ENCODE measurements at regions not wholly inside any gene's neighbourhood (a gene's known extent, or its start where the extent isn't known, plus 50 kb on each side); places are given as distances from the start of the nearest gene placed in this dataset.

DNA sequence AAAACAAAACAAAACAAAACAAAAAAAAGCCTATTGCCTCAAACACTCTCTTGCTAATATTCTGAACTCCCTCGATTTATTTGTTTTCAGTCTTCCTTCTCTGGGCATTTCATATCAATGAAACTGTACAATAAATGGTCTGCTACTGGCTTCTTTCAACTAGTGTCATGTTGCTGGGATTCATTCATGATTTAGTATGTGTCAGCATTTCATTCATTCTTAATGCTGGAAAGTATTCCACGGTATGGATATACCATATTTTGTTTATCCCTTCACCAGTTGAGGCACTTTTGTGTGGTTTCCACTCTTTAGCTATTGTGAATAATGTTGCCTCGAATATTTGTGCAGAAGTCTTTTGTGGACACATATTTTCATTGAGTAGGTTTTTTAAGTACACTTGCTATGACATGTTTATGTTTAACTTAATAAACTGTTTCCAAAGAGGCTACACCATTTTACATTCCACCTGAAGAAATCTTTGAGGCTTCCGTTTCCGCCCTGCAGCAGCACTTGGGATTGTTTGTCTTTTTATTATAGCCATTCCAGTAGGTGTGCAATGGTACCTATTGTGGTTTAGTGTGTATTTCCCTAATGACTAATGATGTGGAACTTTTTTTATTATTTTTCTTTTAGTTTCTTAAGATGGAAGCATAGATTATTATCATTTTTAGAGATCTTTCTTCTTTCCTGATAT lies 543.6 kb upstream of the SOX11 start:
- Histone ChIP-seq H3K9me2 (replicated peaks; ENCODE audit: insufficient read depth, low read length) (no peaks in the 10 kb centered on the region), H4K20me1 (ENCODE audit: low read depth, low read length) (no peaks in the 10 kb centered on the region)

DNA sequence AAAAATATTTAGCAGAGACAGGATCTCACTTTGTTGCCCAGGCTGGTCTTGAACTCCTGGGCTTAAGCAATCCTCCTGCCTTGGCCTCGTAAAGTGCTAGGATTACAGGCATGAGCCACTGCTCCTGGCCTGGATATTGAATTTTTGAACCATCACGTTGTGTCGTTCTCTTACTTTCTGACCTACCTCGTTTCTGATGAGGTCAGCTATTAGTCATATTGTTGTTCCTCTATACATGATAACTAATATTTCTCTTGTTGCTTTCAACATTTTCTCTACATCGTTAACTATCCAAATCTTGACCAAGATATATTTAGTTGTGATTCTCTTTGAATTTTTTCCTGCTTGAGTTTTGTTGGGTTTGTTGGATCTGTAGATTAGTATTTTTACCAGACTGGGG lies 541.3 kb upstream of the SOX11 start:
- TF ChIP-seq CTCF (IDR thresholded peaks at IDR 0.05; ENCODE audit: insufficient read depth, low read length, poor library complexity, severe bottlenecking) = no peak
- no peak for TF ChIP-seq EZH2phosphoT487 (conservative IDR thresholded peaks at IDR 0.05; ENCODE audit: low read length)
- Histone ChIP-seq H3F3A (ENCODE audit: insufficient read depth) (no peaks in the 10 kb centered on the region), H3K9me3 (ENCODE audit: insufficient read depth, low read length) (no peaks in the 10 kb centered on the region), H3K9ac (ENCODE audit: low read length) (no peak overlapping the region), H3K27me3 (ENCODE audit: low read length) (no peaks in the 10 kb centered on the region), H2AFZ (ENCODE audit: low read depth, low read length, severe bottlenecking) (no peak overlapping the region), H3K36me3 (ENCODE audit: low read length) (no peaks in the 10 kb centered on the region), H3K79me2 (ENCODE audit: insufficient read depth, low read length) (no peaks in the 10 kb centered on the region), H3K9me2 (replicated peaks; ENCODE audit: insufficient read depth, low read length) (no peaks in the 10 kb centered on the region), H4K20me1 (ENCODE audit: low read depth, low read length) (no peaks in the 10 kb centered on the region), H3K4me3 (ENCODE audit: insufficient read depth, low read length, poor library complexity, severe bottlenecking) (no peak overlapping the region), H3K4me2 (ENCODE audit: low read depth, low read length, poor library complexity, severe bottlenecking) (no peak overlapping the region), H3K27ac (ENCODE audit: low read depth, low read length) (no peak overlapping the region)

More for the DNA sequence above, 543.6 kb upstream of the SOX11 start:
- Histone ChIP-seq H3K4me2 (ENCODE audit: low read depth, low read length, poor library complexity, severe bottlenecking) (no peak overlapping the region), H2AFZ (ENCODE audit: low read depth, low read length, severe bottlenecking) (no peak overlapping the region), H3K9ac (ENCODE audit: low read length) (no peak overlapping the region), H3K4me3 (ENCODE audit: insufficient read depth, low read length, poor library complexity, severe bottlenecking) (no peak overlapping the region), H3K27me3 (ENCODE audit: low read length) (no peaks in the 10 kb centered on the region), H3K36me3 (ENCODE audit: low read length) (no peaks in the 10 kb centered on the region), H3F3A (ENCODE audit: insufficient read depth) (no peaks in the 10 kb centered on the region), H3K27ac (ENCODE audit: low read depth, low read length) (no peak overlapping the region), H3K79me2 (ENCODE audit: insufficient read depth, low read length) (no peaks in the 10 kb centered on the region), H3K9me3 (ENCODE audit: insufficient read depth, low read length) (no peaks in the 10 kb centered on the region)
- no peak for TF ChIP-seq CTCF (IDR thresholded peaks at IDR 0.05; ENCODE audit: insufficient read depth, low read length, poor library complexity, severe bottlenecking)
- no peak for TF ChIP-seq EZH2phosphoT487 (conservative IDR thresholded peaks at IDR 0.05; ENCODE audit: low read length)

DNA sequence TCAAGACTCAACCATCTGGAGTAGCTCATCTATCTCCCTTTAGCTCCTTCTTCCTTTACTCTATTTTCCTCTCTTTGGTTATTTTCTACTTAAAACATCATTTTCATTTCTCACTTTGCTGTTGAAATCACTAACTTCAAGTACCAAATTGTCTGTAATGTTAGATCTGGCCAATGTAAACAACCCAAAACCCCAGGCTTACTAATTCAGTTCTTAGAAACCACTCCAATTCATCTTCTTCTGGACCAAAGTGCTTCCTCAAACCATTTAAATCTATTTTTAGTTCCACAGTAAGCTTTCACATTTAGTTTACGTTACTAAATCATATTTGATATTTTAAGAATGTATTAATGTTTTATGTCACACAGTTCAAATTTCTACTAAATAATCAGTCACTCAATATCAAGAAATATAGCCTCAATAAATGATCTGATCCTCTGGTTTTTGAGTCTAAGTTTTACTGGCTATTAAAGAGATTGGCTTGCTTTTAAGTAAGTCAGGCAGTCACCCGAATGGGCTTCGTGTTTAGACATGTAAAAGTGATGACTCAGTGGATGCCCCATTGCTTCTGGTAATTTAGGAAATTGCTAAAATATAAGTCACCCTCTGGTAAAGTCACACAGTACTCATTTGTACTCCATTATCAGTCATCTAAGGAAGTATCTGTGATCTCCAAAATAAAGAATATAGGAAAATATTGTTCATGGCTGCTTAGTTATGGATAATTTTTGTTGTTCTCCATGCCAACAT lies 527.2 kb upstream of the SOX11 start:
- Histone ChIP-seq H3K79me2 (ENCODE audit: insufficient read depth, low read length) (no peaks in the 10 kb centered on the region), H3K27me3 (ENCODE audit: low read length) (no peaks in the 10 kb centered on the region), H3K4me2 (ENCODE audit: low read depth, low read length, poor library complexity, severe bottlenecking) (no peak overlapping the region), H3K4me3 (ENCODE audit: insufficient read depth, low read length, poor library complexity, severe bottlenecking) (no peak overlapping the region), H2AFZ (ENCODE audit: low read depth, low read length, severe bottlenecking) (no peak overlapping the region), H3K27ac (ENCODE audit: low read depth, low read length) (no peak overlapping the region), H3K9ac (ENCODE audit: low read length) (no peak overlapping the region), H3K9me3 (ENCODE audit: insufficient read depth, low read length) (no peaks in the 10 kb centered on the region), H4K20me1 (ENCODE audit: low read depth, low read length) (no peaks in the 10 kb centered on the region), H3F3A (ENCODE audit: insufficient read depth) (no peaks in the 10 kb centered on the region), H3K36me3 (ENCODE audit: low read length) (no peaks in the 10 kb centered on the region), H3K9me2 (replicated peaks; ENCODE audit: insufficient read depth, low read length) (no peaks in the 10 kb centered on the region)
- TF ChIP-seq CTCF (IDR thresholded peaks at IDR 0.05; ENCODE audit: insufficient read depth, low read length, poor library complexity, severe bottlenecking) = no peak
- no peak for TF ChIP-seq EZH2phosphoT487 (conservative IDR thresholded peaks at IDR 0.05; ENCODE audit: low read length)
